Stimulated activated CD4-positive, alpha-beta T cell treated with anti-CD3 and anti-CD28 coated beads, Interleukin-4, amount 100 ng/mL, for 24 hours (primary cell): ENCODE measurements at regions not wholly inside any gene's neighbourhood (a gene's known extent, or its start where the extent isn't known, plus 50 kb on each side); places are given as distances from the start of the nearest gene placed in this dataset.

Experiments
- DNase-seq: peaks from one replicate; pipeline ENCODE4 v3.0.0-alpha.2; 2020

DNA sequence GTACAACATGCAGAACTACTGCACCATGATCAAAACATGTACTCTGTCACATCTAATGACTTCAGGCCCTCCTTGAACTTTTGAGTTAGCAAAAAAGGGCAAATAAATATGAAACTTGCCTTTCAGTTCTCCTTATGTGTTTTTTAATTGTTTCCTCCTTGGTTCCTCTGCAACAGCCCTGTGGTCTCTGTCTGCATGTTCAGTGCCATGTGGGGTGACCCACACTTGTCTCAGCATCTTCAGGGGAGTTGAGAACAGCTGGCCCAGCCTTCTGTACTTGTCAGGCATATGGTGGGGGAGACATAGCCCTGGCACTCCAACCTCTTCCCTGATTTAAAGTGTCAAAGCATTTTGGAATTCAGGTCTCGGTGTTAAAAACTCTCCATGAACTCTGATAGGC is 188.0 kb upstream of the PGRMC2 start:
- DNase-seq = no peak

DNA sequence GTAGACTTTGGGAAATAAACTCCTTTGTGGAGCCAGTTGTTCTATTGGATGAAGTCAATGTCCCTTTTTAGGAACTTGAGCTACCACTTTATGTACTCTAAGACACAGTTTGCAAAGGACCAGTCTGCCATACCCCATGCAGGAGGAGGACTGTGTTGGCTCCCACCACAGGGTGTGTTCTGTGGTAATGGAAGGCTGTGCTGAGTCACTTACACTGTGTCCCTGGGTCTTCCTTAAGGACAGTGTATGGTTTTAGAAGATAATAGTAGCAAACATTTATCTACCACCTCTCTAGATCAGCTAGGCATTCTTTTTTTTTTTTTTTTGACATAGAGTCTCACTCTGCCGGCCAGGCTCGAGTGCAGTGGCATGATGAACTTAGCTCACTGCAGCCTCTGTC is 184.0 kb upstream of the PGRMC2 start:
- DNase-seq = no peak

DNA sequence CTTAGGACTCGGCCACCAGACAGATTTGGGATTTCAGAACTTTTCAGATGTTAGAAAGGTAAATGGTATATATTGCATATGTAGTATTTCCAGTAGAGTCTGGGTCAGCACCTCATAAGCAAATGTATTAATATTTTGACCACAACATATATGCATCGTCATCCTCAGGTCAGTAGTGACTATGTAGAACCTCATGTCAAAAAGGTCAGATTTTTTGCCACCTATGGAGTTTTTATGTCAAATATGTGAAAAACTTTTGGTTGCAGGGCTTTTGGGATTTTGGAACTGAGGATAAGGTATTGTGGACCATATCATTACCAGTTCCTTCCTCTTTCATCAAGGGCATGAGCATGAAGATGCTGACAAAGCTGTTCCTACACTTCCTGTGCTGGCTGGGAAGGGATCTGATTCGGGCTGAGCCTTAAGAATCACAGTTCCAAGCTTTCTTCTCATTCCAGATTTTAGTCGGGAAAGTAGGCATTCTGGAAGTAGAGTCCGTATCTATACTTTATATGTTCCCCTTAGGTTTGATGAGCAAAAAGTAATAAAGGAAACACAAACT is 183.0 kb upstream of the PGRMC2 start:
- DNase-seq = no peak

DNA sequence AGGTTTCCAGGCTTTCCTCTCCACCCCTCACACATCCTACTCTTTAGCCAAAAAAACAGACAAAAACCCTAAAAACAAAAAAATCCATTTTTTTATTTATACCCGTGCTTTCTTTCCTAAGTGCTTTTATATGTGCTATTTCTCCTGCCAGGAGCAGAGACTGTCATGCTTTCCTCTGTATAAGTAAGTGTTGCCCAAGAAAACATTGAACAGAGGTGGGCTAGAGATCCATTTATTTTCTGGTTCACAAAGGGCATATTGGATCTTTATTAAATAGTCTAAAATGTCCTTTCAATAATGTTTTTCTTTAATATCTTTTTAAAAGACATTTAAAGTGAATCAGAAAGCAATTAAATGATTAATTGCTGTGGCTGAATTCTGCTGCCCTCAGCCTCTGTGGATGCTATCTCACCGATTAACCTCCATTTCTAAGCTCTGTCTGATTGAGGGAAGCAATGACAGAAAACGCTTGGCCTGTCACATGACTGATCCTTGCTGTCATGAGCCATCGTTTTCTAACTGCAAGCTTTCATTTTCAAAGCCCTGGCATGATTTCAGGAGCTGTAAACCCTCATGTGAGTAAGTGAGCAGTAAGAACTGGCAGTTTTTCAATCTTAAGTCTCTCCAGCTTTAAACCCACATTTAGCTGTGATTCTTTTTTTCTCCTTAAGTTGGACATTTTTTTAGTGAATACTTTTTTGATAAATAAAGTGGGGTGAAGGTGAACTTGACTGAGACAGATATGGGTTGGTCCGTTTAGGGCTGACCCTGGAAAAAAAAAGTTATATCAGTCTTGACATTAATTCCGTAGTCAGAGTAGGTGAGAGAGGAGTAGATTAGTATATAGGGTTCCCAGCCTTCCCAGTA is 180.7 kb upstream of the PGRMC2 start:
- no peak for DNase-seq

DNA sequence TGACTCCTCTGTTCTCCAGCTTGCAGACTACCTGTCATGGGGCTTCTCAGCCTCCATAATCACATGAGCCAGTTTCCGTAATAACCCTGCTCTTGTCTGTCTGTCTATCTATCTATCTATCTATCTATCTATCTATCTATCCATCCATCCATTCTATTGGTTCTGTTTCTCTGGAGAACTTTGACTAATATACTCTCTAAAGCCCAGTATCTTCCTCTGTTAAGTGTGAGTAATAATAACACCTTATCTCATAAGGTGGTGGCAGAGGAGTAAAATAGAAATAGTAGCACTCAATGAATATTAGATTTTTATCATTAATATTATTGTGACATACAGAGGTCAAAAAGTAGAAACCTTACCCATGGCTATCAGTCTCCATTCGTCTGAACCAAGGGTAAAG is 177.9 kb upstream of the PGRMC2 start:
- DNase-seq = no peak

DNA sequence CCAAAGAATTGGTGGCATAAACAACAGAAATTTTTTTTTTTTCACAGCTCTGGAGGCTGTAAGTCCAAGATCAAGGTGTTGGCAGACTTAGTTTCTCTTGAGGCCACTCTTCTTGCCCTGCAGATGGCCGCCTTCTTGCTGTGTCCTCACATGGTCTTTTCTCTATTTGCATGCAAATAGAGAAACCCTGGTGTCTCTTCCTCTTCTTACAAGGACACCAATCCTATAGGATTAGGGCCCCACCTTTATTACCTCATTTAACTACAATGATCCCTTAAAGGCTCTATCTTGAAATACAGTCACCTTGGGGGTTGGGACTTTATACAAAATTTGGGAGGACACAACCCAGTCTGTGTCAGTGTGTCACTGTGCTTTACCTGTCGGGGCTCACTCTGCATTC is 175.4 kb upstream of the PGRMC2 start:
- no peak for DNase-seq

DNA sequence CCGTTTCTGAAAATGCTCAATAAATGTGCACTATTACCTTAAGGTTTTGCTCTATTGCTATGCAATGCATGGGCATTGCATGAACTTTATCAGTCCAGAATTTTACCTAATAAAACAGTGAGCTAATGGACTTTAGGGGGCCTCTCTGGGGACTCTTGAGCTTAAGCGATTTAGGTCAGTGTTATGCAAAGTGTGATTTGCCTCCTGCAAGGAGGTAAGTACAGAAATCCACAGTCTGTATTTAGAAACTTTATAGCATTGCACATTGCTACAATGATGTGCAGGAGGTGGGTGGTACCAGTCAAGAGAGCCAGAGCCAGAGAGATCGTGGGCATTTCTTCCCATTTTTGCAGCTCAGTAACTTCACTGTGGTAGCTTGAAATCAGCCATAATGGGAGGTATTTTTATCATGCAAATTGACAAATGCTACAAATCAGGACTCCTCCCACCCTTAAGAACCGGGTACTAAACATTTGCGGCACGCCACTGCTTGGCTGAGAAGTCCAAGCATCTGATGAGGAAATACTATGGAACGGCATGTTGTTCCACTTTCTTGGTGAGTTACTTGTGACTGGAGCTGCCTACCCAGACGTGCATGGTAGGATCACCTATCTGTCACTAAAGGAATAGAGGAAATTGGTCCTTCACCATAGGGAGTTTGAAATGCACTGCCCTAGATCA is 174.6 kb upstream of the PGRMC2 start:
- DNase-seq = no peak

DNA sequence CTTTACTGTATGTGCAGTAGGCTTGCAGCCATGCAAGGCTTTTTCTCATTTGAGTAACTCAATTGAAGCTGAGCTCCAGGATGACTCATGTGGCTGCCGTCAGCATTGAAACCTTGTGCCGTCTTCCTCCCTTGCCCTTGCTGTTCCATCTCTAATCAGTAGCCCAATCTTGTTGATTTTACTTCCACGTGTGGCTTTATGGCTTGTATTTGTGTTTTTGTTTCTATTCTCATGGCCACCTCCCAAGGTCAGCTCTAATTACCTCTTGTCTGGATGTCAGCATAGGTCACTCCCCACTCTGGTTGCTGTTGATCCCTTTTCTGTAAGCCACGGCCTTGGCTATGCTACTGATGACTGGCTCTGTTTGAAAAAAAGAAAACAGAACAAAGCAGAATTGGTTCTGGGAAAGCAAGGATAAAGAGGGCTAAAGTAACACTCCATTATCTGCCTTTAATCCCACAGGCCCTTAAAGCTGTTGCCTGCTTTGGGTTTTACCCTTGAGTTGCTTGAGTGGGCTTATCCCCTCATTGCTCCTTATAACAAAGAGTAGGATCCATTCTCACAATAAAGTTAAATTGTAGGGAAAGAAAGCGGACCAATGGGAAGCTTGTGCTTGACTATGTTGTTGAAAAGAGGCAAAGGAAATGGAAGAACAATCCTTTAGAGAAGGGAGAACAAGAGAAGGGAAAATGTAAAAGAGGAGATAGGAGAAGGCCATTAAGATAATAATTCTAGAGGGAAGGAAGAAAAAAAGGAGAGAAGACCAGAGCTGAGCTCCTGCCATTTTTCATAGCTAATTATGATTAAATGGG is 173.9 kb upstream of the PGRMC2 start:
- DNase-seq = no peak

DNA sequence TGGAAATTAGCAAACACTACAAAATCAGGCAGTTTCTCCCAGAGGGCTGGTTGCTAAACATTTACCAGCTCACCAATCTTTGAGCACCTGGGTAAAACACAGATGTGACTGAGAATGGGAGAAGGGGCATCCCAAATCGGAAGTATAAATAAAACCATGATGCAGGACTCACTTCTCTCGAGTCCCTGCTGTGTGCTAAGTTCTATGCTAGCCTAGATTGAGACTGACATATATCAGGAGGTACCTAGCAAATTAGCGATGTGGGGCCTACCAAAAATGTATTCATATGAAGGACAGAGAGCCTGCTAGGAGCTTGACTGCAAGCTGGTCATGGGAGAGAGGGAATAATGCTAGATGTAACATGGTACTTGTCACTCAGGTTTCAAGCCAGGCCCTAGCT is 171.9 kb upstream of the PGRMC2 start:
- DNase-seq = no peak

DNA sequence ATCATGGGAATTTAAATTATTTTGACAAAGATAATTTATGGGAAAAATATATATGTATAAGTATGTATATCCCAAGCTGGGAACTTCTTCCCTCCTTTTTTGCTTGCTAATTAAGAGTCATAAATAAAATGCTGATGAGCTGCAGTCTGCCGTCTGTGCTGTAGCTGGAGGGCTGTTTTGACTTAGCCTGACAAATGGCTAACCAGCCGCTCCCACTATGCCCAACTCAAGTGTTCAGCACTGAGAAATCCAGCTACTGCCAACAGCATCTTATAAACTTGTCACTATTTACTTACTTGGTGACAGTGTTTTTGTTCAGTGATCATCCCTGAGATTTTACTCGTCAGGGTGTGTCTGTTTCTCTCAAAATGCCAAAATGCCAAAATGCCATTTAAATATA is 171.2 kb upstream of the PGRMC2 start:
- no peak for DNase-seq

DNA sequence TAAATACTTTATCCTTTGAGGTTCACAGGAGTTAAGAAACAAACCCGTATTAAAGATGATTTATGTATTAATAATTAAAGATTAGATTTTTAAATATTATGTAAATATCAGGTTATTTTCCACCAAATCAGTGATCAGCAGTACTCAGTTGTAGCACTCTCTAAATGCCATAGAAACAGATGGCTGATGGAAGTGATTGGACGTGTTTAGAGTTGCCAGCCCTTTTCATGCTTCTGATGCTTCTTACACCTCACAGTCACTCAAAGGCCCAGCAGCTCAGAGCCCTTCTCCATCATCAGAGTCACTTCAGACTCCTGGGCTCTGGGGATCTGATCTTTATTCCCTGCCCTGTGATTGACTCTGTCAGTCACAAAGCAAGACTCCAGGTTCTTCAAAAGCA is 170.1 kb upstream of the PGRMC2 start:
- no peak for DNase-seq

DNA sequence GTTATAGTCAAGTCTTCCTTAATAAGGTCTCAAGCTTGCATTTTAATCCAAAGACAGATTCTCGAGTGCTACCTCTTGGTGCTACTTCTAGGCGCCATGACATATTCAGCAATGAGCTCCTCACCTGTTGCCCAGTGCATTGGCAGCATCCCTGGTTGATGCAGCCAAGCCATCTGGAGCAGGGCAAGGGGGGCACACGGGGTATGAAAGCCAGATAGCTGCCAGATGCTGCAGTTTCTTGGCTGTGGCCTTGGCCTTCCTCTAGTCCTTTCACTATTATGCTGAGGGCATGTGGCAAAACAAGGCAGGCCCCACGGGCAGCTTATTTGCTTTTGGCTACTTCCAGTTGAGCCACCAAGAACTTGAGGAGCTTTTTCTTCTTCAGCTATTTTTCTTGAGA is 168.6 kb upstream of the PGRMC2 start:
- DNase-seq = no peak

DNA sequence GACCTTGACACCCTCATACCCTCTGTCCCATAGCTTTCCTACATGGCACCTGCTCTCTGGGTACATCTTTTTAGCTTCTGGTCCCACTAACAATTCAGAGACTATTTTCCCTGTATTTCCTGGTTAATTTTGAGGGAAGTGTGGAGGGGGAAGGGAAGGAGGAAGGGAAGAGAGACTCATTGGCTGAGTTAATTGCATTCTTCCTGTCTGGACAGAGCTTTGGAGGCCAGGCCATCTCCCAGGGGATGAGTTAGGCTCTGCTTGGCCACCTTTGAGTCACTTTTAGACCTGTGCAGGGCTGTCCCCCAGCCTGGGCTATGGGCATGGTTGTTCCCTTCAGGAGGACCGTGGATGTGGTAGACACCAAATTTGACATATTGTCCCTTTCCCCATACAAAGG is 167.9 kb upstream of the PGRMC2 start:
- no peak for DNase-seq

DNA sequence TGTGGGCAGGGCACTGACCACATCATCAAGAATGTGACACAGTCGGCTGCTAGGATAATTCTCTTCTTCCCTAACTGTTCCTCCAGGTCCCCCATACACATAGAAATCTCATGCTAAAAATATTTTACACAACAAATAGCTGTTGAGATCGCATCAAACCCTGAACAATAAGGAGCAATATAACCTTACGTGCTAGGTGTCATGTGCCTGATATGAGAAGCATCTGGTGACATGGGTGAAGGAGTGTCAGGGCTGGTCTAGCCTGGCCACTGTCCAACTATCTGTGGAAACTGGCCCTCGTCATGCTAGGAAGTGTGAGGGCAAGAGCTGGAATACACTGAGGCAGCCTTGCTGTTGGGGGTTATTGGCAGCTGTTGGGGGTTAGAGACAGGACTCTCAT is 167.3 kb upstream of the PGRMC2 start:
- DNase-seq = no peak

DNA sequence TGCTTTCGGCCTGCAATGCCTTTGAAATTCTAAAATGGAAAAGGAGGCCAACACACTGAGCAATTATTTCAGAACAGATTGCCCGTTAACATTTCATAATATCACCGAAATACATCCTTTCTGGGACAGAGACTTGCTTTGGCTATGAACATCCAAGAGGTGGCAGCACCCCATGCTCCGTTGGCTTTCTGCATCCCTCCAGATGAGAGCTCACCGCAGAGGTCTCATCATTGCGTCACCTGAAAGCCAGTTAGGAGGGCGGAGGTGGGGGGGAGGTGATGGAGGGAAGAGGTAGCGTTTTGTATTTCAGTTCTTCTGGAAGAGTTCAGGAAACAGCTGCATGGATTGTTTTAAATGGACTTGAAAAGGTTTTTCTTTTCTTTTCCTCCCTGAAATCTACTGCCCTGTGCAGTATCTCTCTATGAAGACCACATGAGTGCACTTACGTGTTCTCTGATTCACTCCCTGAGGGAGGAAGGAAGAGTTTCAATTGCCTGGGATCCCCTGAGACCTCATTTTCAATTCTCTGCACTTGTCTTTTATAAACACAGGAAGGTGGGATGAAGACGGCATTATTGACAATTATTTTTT is 166.8 kb upstream of the PGRMC2 start:
- peak; percentile 69 for DNase-seq

DNA sequence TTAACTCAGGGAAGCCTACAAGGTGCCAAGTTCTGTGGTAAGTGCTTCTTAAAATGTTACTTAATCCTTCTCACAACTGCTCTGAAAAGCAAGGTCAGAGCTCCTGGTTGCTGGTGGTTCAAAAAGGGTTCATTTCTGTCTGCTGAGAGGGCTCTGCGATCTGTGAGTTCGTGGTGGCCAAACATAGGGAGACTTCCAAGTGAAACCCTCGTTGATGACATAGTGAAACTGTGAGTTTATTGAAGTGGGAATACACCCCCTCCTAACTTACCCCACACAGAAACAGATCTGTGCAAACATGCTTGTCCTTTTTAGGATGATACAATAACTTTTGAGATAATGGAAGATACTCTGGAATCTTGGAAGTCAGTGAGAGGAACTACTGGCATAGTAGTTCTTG is 164.8 kb upstream of the PGRMC2 start:
- DNase-seq = no peak

DNA sequence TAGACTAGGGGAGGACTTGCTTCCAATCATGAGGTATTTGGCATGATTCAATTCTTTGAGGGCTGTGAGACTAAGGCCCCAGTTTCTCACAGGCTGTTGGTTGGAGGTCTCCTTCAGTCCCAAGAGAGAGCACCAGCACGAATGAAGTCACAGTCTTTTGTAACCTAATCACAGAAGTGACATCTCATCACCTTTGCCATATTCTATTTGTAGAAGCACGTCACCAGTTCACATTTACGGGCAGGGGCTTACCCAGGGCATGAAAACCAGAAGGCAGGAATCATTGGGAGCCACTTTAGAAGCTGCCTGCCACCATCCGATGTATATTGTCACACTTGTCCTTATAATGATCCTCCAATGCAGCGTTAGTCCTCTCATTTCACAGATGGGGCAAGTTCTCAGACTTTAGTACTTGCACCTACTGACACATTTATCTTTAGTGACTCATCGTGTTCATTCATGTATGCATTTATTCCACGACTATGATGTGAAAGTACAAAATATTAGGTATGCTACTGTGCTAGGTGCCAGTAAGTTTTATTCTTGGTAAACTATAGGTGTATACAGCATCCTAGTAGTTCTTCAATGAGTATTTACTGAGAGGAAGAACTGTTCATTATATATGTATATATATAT is 163.8 kb upstream of the PGRMC2 start:
- DNase-seq = no peak

DNA sequence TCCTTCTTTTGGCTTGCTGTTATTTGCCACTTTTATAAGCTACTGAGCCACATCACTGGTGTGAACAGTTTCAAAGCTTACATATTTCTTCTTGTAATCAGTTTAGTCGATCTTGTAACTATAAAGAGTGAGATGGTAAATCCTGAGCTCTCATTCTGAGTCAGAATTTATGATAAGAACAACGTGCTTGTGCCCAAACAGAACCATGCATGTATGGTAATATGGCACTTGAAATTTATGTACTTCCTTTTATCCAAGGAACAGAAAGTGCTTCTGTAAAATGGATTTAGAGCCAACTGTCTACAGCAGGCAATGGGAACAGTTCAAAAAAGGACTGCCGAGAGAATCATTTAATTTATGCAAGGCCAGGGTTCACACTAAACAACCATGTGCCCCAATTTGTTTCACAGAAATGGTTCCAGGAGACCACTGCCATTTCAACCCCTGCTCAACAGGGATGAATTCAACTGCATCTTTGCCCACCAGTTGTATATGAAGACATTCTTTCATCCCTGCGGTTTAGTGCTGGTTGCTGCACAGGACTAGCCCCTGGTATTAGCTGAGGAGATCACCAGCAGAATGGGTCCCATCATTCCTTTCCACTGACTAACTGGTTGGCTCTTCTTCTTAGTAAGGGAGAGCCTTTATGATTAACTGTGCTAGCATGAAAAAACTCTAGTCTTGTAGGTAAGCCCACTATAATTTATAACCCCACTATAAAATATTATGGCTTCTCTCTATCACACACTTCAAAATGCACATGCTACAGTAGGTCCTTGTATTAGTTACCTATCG is 162.9 kb upstream of the PGRMC2 start:
- DNase-seq = no peak

DNA sequence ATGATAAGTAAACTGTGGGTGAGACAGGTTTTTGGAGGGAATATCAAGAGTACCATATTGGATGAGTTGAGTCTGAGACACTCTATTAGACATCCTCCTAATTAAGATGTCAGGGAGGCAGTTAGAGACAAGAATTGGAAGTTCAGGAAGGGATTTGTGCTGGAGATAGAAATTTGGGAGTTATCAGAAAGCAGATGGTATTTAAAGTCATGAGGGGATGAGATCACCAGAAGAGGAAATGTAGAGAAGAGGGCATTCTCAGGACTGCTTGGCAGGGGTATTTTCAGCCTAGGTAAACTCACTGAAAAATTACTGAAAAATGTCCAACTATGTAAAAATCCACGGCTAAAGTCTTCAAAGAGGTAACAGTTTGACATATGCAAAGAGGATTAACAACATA is 161.6 kb upstream of the PGRMC2 start:
- DNase-seq = no peak

DNA sequence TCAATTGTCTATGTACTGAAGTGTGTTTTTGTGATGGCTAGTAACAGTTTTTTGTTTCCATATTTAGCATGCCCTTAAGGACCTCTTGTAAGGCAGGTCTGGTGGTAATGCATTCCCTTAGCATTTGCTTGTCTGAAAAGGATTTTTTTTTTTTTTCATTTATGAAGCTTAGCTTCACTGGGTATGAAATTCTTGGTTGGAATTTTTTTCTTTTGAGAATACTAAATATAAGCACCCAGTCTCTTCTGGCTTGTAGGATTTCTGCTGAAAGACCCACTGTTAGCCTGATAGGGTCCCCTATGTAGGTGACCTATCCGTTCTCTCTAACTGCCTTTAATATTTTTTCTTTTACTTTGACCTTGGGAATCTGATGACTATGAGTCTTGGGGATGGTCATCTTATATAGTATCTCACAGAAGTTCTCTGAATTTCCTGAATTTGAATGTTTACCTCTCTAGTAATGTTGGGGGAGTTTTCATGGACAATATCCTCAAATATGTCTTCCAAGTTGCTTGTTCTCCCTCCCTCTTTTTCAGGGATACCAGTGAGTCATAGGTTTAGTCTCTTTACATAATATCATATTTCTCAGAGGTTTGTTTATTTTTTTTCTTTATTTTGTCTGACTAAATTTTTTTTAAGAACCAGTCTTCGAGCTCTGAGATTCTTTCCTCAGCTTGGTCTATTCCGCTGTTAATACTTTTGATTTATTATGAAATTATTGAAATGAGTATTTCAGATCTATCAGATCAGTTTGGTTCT is 157.1 kb upstream of the PGRMC2 start:
- no peak for DNase-seq

DNA sequence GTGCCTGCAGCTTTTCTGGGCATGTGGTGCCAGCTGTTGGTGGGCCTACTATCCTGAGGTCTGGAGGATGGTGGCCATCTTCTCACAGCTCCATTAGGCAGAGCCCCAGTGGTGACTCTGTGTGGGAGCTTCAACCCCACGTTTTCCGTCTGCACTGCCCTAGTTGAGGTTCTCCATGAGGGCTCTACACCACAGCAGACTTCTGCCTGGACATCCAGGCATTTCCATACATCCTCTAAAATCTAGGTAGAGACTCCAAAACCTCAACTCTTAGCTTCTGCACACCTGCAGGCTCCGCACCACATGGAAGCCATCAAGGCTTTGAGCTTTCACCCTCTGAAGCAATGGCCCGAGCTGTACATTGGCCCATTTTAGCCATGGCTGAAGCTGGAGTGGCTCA is 153.3 kb upstream of the PGRMC2 start:
- DNase-seq = no peak
